Thyroid gland (tissue), 4 donors: ENCODE measurements at regions not wholly inside any gene's neighbourhood (a gene's known extent, or its start where the extent isn't known, plus 50 kb on each side); places are given as distances from the start of the nearest gene placed in this dataset.

Experiments used
- CTCF ChIP-seq, 6 experiments: fragments of 200-600 bp in 3 of 6; fragments of 450-650 bp in 3 of 6; sonication (generic) in 3 of 6; IDR thresholded peaks; one replicate each; pipeline ENCODE4 v1.5.1; 2016 to 2019; ENCODE audit warnings: antibody characterized with exemption in 6 of 6, mild to moderate bottlenecking in 2 of 6, inconsistent platforms in 1 of 6, moderate library complexity in 1 of 6
- POLR2A ChIP-seq, 2 donors: fragments of 450-650 bp; IDR thresholded peaks; one replicate each; pipeline ENCODE4 v1.6.1; 2017; ENCODE audit warnings: antibody characterized with exemption in 2 of 2, mild to moderate bottlenecking in 2 of 2, moderate library complexity in 1 of 2

DNA sequence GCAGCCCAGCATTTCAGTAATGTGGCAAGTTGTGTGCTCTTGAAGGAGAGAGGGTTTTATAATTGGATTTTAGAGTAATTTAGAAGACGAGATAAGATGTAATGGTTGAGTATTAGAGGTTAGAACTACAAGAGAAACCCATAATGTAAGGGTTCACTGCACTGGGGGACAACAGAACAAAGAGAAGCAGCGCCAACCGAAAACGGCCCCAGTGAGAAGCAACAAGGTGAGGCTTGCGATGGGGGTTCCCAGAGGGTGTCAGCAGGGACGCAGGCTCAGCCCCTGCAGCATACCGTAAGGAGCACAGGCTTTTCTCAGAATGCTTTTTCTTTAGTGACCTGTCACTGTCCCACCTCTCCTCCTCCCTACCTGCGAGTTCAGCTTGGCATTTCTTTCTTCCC lies 183.9 kb upstream of the ETAA1 start:
- TF ChIP-seq POLR2A (IDR thresholded peaks at IDR 0.05), result no peak
- no peak for TF ChIP-seq CTCF (IDR thresholded peaks at IDR 0.05)
